Stimulated activated memory B cell treated with anti-CD40 and anti-IgM and Interleukin-4, amounts not matched to agents 10 μg/mL and 1 μg/mL and 100 μg/mL, for 72 hours (primary cell): ENCODE measurements at regions not wholly inside any gene's neighbourhood (a gene's known extent, or its start where the extent isn't known, plus 50 kb on each side); places are given as distances from the start of the nearest gene placed in this dataset.

Source experiments
- ATAC-seq: fragments of 150-1000 bp; cut with Tn5 transposase; 2 replicates; pipeline ENCODE4 v1.10.0; 2021
- H3K27ac Mint-ChIP-seq: one replicate; pipeline ENCODE4 v1.8.0; 2022; ENCODE audit warnings: mild to moderate bottlenecking, mixed read lengths
- H3K27me3 Mint-ChIP-seq: one replicate; pipeline ENCODE4 v1.8.0; 2022; ENCODE audit warnings: mixed read lengths
- H3K36me3 Mint-ChIP-seq: one replicate; pipeline ENCODE4 v1.8.0; 2022; ENCODE audit warnings: mixed read lengths
- H3K4me1 Mint-ChIP-seq: one replicate; pipeline ENCODE4 v1.8.0; 2022; ENCODE audit warnings: mixed read lengths
- H3K4me3 Mint-ChIP-seq: one replicate; pipeline ENCODE4 v1.8.0; 2022; ENCODE audit warnings: mild to moderate bottlenecking, moderate library complexity, mixed read lengths
- H3K9me3 Mint-ChIP-seq: one replicate; pipeline ENCODE4 v1.8.0; 2022; ENCODE audit warnings: mixed read lengths

DNA sequence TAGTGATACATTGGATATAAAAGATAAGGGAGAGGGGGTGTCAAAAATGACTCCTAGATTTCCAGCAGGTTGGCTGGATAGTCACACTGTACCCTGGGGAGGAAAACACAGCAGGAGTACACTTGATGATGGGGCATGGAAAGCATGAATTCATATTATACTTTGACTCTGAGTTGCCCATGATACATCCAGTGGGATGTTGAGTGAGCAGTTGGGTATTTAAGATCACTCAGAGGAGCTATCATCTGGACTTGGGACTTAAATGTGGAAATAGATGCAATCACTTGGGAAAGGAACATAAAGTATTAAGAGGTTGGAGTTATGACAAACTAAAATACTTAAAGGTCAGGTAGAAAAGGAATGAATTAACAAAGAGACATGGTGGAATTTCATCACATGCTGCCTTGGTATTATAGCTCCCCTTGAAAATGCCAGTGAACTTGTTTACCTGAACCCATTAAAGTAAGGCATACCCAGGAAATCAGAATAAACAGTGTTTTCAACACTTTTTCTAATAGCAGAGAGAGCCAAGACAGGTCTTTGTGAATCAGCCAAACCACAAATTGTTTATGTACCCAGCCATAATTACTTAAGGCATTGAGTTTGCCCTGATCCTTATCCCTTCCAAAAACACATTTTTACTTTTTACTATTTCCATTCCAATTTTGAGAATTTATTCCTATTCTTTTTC lies 49.9 kb upstream of the ABI3BP start:
- ATAC-seq: no peak
- H3K36me3 Mint-ChIP-seq: no peaks in the 10 kb centered on the region
- H3K4me1 Mint-ChIP-seq: no peaks in the 10 kb centered on the region
- no peak overlapping the region for H3K4me3 Mint-ChIP-seq
- no peak overlapping the region for H3K27ac Mint-ChIP-seq
- peaks cover 2% of the 10 kb centered on the region for H3K9me3 Mint-ChIP-seq
- no peaks in the 10 kb centered on the region for H3K27me3 Mint-ChIP-seq
